Epithelial cell of esophagus (primary cell): ENCODE measurements at regions not wholly inside any gene's neighbourhood (a gene's known extent, or its start where the extent isn't known, plus 50 kb on each side); places are given as distances from the start of the nearest gene placed in this dataset.

Experiments used
- DNase-seq: peaks from one replicate; pipeline ENCODE4 v3.0.0; 2010; ENCODE audit warnings: low read depth
- H3K4me3 ChIP-seq: 2 replicates; pipeline ENCODE4 v1.5.1; 2011; ENCODE audit warnings: mild to moderate bottlenecking, low read length, control low read depth
- CTCF ChIP-seq: IDR thresholded peaks from 2 replicates; pipeline ENCODE4 v1.5.1; 2011; ENCODE audit warnings: low read depth, mild to moderate bottlenecking, low read length, control low read depth, inconsistent platforms; ENCODE audit not compliant: insufficient read depth; ENCODE audit errors: missing control alignments

DNA sequence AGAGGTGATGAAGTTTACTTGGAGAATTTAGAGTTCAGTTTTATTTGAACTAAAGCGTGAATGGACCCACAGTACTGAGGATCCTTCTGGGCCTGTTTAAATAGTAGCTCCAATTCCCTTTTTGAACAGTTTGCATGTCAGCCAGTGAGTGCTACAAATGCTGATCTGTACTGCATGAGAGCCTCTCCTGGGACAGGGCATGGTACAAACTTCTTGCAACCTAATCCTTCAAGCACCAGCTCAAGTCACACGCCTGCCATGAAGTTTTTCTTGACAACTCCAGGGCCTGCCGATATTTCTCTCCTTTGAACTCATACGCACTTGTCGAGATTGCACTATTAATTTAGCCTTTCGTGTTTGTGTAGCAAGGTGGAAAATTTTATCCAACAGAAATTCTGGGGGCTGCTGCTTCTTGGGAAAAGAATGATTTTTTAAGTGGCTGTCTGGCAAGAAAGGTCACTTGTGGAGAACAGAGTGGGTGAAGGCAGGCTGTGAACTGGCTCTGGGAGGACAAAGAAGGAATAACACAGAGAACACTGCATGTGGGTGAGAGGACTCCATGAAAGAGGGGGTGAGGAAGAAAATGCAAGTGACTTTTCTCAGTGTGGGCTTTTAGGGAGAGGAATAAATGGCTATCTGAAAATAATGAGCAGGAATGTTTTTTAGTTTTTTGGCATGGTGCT is 192.5 kb downstream of the NDFIP2 start:
- H3K4me3 ChIP-seq: no peak overlapping the region
- no peak for DNase-seq
- TF ChIP-seq CTCF: no peak

GRCh38 chr13:79671420-79671819 is 190.5 kb downstream of the NDFIP2 start:
- DNase-seq: no peak
- H3K4me3 ChIP-seq: no peak overlapping the region
- no peak for TF ChIP-seq CTCF

DNA sequence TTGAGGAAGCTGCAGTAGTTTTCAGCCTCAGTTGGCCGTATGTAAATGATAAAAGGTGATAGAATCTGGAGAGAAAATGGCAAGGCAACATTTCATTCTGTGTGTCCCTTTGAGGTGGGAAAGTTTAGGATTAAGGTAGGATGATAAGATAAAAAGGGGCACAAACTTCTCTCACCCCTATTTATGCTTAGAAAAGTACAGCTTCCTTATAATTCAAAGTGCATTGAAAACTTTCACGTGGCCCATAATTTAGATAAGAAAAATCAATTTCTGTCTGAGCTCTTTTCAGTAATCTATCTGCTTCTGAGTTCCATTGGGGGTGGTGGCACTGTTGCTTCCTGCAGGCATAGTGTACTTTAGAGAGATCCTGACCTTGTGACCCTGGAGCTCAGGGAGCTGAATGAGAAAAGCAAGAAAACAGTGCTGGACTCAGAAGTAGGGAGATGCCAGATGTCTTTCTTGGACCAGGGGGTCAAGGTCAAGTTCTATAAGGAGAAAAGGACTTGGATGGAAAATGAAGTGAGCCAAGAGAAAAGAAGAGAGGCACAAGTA is 187.3 kb downstream of the NDFIP2 start:
- no peak overlapping the region for H3K4me3 ChIP-seq
- DNase-seq: no peak
- TF ChIP-seq CTCF: no peak

- H3K4me3 ChIP-seq: no peak overlapping the region
- DNase-seq: no peak
- TF ChIP-seq CTCF: no peak
These were observed 186.8 kb downstream of the NDFIP2 start for GRCh38 chr13:79667771-79668170.

- TF ChIP-seq CTCF: no peak
- H3K4me3 ChIP-seq: no peak overlapping the region
- no peak for DNase-seq
These were observed 183.2 kb downstream of the NDFIP2 start for GRCh38 chr13:79663977-79664636.

DNA sequence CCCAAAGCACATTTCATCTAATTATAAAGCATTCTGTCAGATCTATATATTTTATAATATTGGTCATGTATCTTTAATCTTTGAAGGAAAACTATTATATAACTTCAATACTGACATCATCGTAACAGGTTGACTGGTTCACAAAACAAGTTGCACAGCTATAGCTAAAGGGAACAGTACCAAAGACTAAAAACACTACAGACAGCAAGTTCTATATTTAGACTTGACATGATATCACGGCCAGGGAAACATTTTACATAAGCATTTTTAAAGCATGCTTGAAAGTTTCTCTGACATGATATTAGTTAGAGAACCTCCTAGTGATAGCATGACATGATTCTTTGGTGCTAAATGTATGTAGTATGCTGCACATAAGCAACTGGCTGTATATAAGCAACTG is 182.5 kb downstream of the NDFIP2 start:
- H3K4me3 ChIP-seq: no peak overlapping the region
- no peak for TF ChIP-seq CTCF
- no peak for DNase-seq
